HK-2 (cell line): ENCODE measurements at regions not wholly inside any gene's neighbourhood (a gene's known extent, or its start where the extent isn't known, plus 50 kb on each side); places are given as distances from the start of the nearest gene placed in this dataset.
"Not testable (repeated sequence)": the region's sequence is repeated elsewhere in the genome, so short reads cannot be mapped to it uniquely, and the experiment has no call there.

ENCODE experiments used
- DNase-seq: peaks from one replicate; pipeline ENCODE4 v3.0.0-alpha.2; 2018; ENCODE audit not compliant: unreplicated experiment

- DNase-seq = no peak
Measured at GRCh38 chr5:155116456-155117251, 103.1 kb downstream of the KIF4B start.

- no peak for DNase-seq
Measured at GRCh38 chr5:155125551-155126095, 112.1 kb downstream of the KIF4B start.

GRCh38 chr5:155126573-155126972 is 113.0 kb downstream of the KIF4B start:
- DNase-seq = no peak

GRCh38 chr5:155127552-155127951 is 114.0 kb downstream of the KIF4B start:
- no peak for DNase-seq

- DNase-seq = no peak
Measured at GRCh38 chr5:155128786-155129512, 115.4 kb downstream of the KIF4B start.

GRCh38 chr5:155129513-155129880 is 115.9 kb downstream of the KIF4B start:
- DNase-seq = no peak

GRCh38 chr5:155134130-155134529 is 120.6 kb downstream of the KIF4B start:
- DNase-seq = no peak

- no peak for DNase-seq
Measured at GRCh38 chr5:155136216-155136850, 122.8 kb downstream of the KIF4B start.

- DNase-seq = no peak
Measured at GRCh38 chr5:155137683-155138082, 124.1 kb downstream of the KIF4B start.

- no peak for DNase-seq
Measured at GRCh38 chr5:155140646-155141045, 127.1 kb downstream of the KIF4B start.

GRCh38 chr5:155144956-155145355 is 131.4 kb downstream of the KIF4B start:
- no peak for DNase-seq

GRCh38 chr5:155147222-155147621 is 133.7 kb downstream of the KIF4B start:
- no peak for DNase-seq

- DNase-seq = no peak
Measured at GRCh38 chr5:155148694-155149093, 135.1 kb downstream of the KIF4B start.

- no peak for DNase-seq
Measured at GRCh38 chr5:155150012-155150411, 136.5 kb downstream of the KIF4B start.

- DNase-seq = no peak
Measured at GRCh38 chr5:155154973-155155372, 141.4 kb downstream of the KIF4B start.

GRCh38 chr5:155163084-155163483 is 149.5 kb downstream of the KIF4B start:
- not testable (repeated sequence) for DNase-seq

GRCh38 chr5:155167736-155168135 is 154.2 kb downstream of the KIF4B start:
- no peak for DNase-seq

- no peak for DNase-seq
Measured at GRCh38 chr5:155181542-155181941, 168.0 kb downstream of the KIF4B start.

GRCh38 chr5:155189476-155189875 is 175.9 kb downstream of the KIF4B start:
- no peak for DNase-seq

- no peak for DNase-seq
Measured at GRCh38 chr5:155189981-155190380, 176.4 kb downstream of the KIF4B start.

- DNase-seq = no peak
Measured at GRCh38 chr5:155193029-155193428, 179.5 kb downstream of the KIF4B start.

- DNase-seq = no peak
Measured at GRCh38 chr5:155193483-155194107, 180.0 kb downstream of the KIF4B start.
